GM19467 (cell line): ENCODE measurements at regions not wholly inside any gene's neighbourhood (a gene's known extent, or its start where the extent isn't known, plus 50 kb on each side); places are given as distances from the start of the nearest gene placed in this dataset.
"Not testable (repeated sequence)": the region's sequence is repeated elsewhere in the genome, so short reads cannot be mapped to it uniquely, and the experiment has no call there.

Experiments used
- ATAC-seq: cut with Tn5 transposase; IDR thresholded peaks from one replicate; pipeline ENCODE4 v1.9.1; 2021; ENCODE audit warnings: mild to moderate bottlenecking, moderate library complexity; ENCODE audit not compliant: unreplicated experiment

GRCh38 chr9:75657015-75657414 lies 233.5 kb upstream of the PCSK5 start:
- no peak for ATAC-seq

GRCh38 chr9:75658301-75658905 lies 232.1 kb upstream of the PCSK5 start:
- no peak for ATAC-seq

GRCh38 chr9:75664597-75664996 lies 225.9 kb upstream of the PCSK5 start:
- ATAC-seq = no peak

GRCh38 chr9:75666856-75667554 lies 223.5 kb upstream of the PCSK5 start:
- ATAC-seq = no peak

GRCh38 chr9:75669721-75670120 lies 220.8 kb upstream of the PCSK5 start:
- ATAC-seq = no peak

- ATAC-seq = no peak
Observed at GRCh38 chr9:75671354-75671753, 219.1 kb upstream of the PCSK5 start.

GRCh38 chr9:75672478-75672877 lies 218.0 kb upstream of the PCSK5 start:
- no peak for ATAC-seq

- ATAC-seq = no peak
Observed at GRCh38 chr9:75683591-75683990, 206.9 kb upstream of the PCSK5 start.

GRCh38 chr9:75685062-75685461 lies 205.4 kb upstream of the PCSK5 start:
- no peak for ATAC-seq

GRCh38 chr9:75687359-75687953 lies 203.0 kb upstream of the PCSK5 start:
- ATAC-seq = no peak

GRCh38 chr9:75690551-75690950 lies 199.9 kb upstream of the PCSK5 start:
- ATAC-seq = not testable (repeated sequence)

GRCh38 chr9:75691408-75691807 lies 199.1 kb upstream of the PCSK5 start:
- no peak for ATAC-seq

GRCh38 chr9:75692309-75692708 lies 198.2 kb upstream of the PCSK5 start:
- no peak for ATAC-seq

- ATAC-seq = no peak
Observed at GRCh38 chr9:75695921-75696320, 194.6 kb upstream of the PCSK5 start.

- no peak for ATAC-seq
Observed at GRCh38 chr9:75699017-75699416, 191.5 kb upstream of the PCSK5 start.

- ATAC-seq = no peak
Observed at GRCh38 chr9:75699625-75700251, 190.7 kb upstream of the PCSK5 start.

- no peak for ATAC-seq
Observed at GRCh38 chr9:75700252-75700640, 190.2 kb upstream of the PCSK5 start.

GRCh38 chr9:75707191-75707590 lies 183.3 kb upstream of the PCSK5 start:
- no peak for ATAC-seq

GRCh38 chr9:75709698-75710097 lies 180.8 kb upstream of the PCSK5 start:
- ATAC-seq = no peak

GRCh38 chr9:75712700-75713099 lies 177.8 kb upstream of the PCSK5 start:
- ATAC-seq = no peak

- no peak for ATAC-seq
Observed at GRCh38 chr9:75713335-75713734, 177.1 kb upstream of the PCSK5 start.

GRCh38 chr9:75715360-75715759 lies 175.1 kb upstream of the PCSK5 start:
- no peak for ATAC-seq
